ENCODE measurements at regions not wholly inside any gene's neighbourhood (a gene's known extent, or its start where the extent isn't known, plus 50 kb on each side); places are given as distances from the start of the nearest gene placed in this dataset.
"Not testable (repeated sequence)": the region's sequence is repeated elsewhere in the genome, so short reads cannot be mapped to it uniquely, and the experiment has no call there.

GRCh38 chr6:91280494-91280830 lies 693.6 kb upstream of the MAP3K7 start:
- DNase-seq (ENCODE audit: low spot score): no peak

GRCh38 chr6:91279740-91280493 lies 693.0 kb upstream of the MAP3K7 start:
- DNase-seq (ENCODE audit: low spot score): no peak

- DNase-seq (ENCODE audit: low spot score): no peak
Observed at GRCh38 chr6:91278416-91278815, 691.5 kb upstream of the MAP3K7 start.

GRCh38 chr6:91276315-91276714 lies 689.4 kb upstream of the MAP3K7 start:
- no peak for DNase-seq (ENCODE audit: low spot score)

GRCh38 chr6:91273729-91274128 lies 686.9 kb upstream of the MAP3K7 start:
- DNase-seq (ENCODE audit: low spot score): no peak

- no peak for DNase-seq (ENCODE audit: low spot score)
Observed at GRCh38 chr6:91271807-91272206, 684.9 kb upstream of the MAP3K7 start.

- DNase-seq (ENCODE audit: low spot score): no peak
Observed at GRCh38 chr6:91268941-91269340, 682.1 kb upstream of the MAP3K7 start.

GRCh38 chr6:91267246-91267645 lies 680.4 kb upstream of the MAP3K7 start:
- DNase-seq (ENCODE audit: low spot score): no peak

GRCh38 chr6:91266156-91266555 lies 679.3 kb upstream of the MAP3K7 start:
- no peak for DNase-seq (ENCODE audit: low spot score)

- no peak for DNase-seq (ENCODE audit: low spot score)
Observed at GRCh38 chr6:91243436-91243835, 656.6 kb upstream of the MAP3K7 start.

GRCh38 chr6:91242614-91242949 lies 655.7 kb upstream of the MAP3K7 start:
- no peak for DNase-seq (ENCODE audit: low spot score)

GRCh38 chr6:91241946-91242613 lies 655.2 kb upstream of the MAP3K7 start:
- no peak for DNase-seq (ENCODE audit: low spot score)

GRCh38 chr6:91240878-91241603 lies 654.2 kb upstream of the MAP3K7 start:
- DNase-seq (ENCODE audit: low spot score): no peak

- no peak for DNase-seq (ENCODE audit: low spot score)
Observed at GRCh38 chr6:91221072-91221720, 634.3 kb upstream of the MAP3K7 start.

GRCh38 chr6:91213229-91213901 lies 626.5 kb upstream of the MAP3K7 start:
- DNase-seq (ENCODE audit: low spot score): no peak

- no peak for DNase-seq (ENCODE audit: low spot score)
Observed at GRCh38 chr6:91198588-91199255, 611.9 kb upstream of the MAP3K7 start.

GRCh38 chr6:91196729-91197128 lies 609.9 kb upstream of the MAP3K7 start:
- no peak for DNase-seq (ENCODE audit: low spot score)

GRCh38 chr6:91193446-91193845 lies 606.6 kb upstream of the MAP3K7 start:
- no peak for DNase-seq (ENCODE audit: low spot score)

GRCh38 chr6:91190041-91190440 lies 603.2 kb upstream of the MAP3K7 start:
- not testable (repeated sequence) for DNase-seq (ENCODE audit: low spot score)

- DNase-seq (ENCODE audit: low spot score): no peak
Observed at GRCh38 chr6:91185072-91185471, 598.2 kb upstream of the MAP3K7 start.

GRCh38 chr6:91181416-91181815 lies 594.5 kb upstream of the MAP3K7 start:
- DNase-seq (ENCODE audit: low spot score): no peak

- DNase-seq (ENCODE audit: low spot score): no peak
Observed at GRCh38 chr6:91173651-91174050, 586.8 kb upstream of the MAP3K7 start.
